Type B pancreatic cell (in vitro differentiated cells): ENCODE measurements at regions not wholly inside any gene's neighbourhood (a gene's known extent, or its start where the extent isn't known, plus 50 kb on each side); places are given as distances from the start of the nearest gene placed in this dataset.

ENCODE experiments used
- DNase-seq: peaks from one replicate; pipeline ENCODE4 v3.0.0; 2021; ENCODE audit warnings: mixed read lengths; ENCODE audit not compliant: unreplicated experiment; ENCODE audit errors: extremely low spot score
- H3K27ac Mint-ChIP-seq: 2 replicates; pipeline ENCODE4 v1.8.0; 2021; ENCODE audit warnings: mild to moderate bottlenecking, mixed read lengths
- H3K27me3 Mint-ChIP-seq: 2 replicates; pipeline ENCODE4 v1.8.0; 2021; ENCODE audit warnings: mixed read lengths
- H3K36me3 Mint-ChIP-seq: 2 replicates; pipeline ENCODE4 v1.8.0; 2021; ENCODE audit warnings: mixed read lengths
- H3K4me1 Mint-ChIP-seq: one replicate; pipeline ENCODE4 v1.8.0; 2021; ENCODE audit warnings: mixed read lengths; ENCODE audit not compliant: unreplicated experiment
- H3K4me3 Mint-ChIP-seq: 2 replicates; pipeline ENCODE4 v1.8.0; 2021; ENCODE audit warnings: mild to moderate bottlenecking, mixed read lengths
- H3K9me3 Mint-ChIP-seq: 2 replicates; pipeline ENCODE4 v1.8.0; 2021; ENCODE audit warnings: mixed read lengths
- CTCF ChIP-seq: fragments of 200-600 bp; sonication (generic); conservative IDR thresholded peaks from 2 replicates; pipeline ENCODE4 v1.5.0; 2021; ENCODE audit warnings: antibody characterized with exemption, mild to moderate bottlenecking

GRCh38 chr13:31409678-31410356, 210.0 kb downstream of the B3GLCT start:
- no peak overlapping the region for H3K27ac Mint-ChIP-seq
- H3K4me3 Mint-ChIP-seq: no peak overlapping the region
- no peaks in the 10 kb centered on the region for H3K36me3 Mint-ChIP-seq

DNA sequence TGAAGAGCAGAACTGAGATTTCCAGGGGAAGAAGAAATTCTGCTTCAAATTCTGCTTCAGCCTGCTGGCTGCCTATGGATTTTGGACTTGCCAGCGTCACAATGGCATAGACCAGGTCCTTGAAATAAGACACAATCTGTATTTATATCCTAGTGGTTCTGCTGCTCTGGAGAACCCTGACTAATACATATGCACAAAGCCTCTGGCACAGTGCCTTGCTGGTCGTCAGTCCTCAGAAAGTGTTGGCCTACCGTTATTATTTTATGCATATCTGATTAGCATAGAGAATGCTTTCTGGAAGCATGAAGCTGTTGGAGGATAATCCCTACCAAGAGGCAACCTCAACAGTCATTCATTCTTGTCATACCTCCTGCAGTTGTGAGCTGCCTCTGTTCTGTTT, 213.7 kb downstream of the B3GLCT start:
- peaks cover 14% of the 10 kb centered on the region for H3K27me3 Mint-ChIP-seq
- TF ChIP-seq CTCF: no peak
- H3K4me3 Mint-ChIP-seq: no peak overlapping the region
- H3K4me1 Mint-ChIP-seq: peaks cover 9% of the 10 kb centered on the region
- no peak overlapping the region for H3K27ac Mint-ChIP-seq
- DNase-seq: no peak
- no peaks in the 10 kb centered on the region for H3K36me3 Mint-ChIP-seq
- H3K9me3 Mint-ChIP-seq: no peaks in the 10 kb centered on the region

More at GRCh38 chr13:31409678-31410356, 210.0 kb downstream of the B3GLCT start:
- Mint-ChIP-seq H3K4me1 (peaks cover 4% of the 10 kb centered on the region), H3K9me3 (no peaks in the 10 kb centered on the region), H3K27me3 (peaks cover 11% of the 10 kb centered on the region)
- DNase-seq: no peak
- peak; percentile 39 for TF ChIP-seq CTCF

GRCh38 chr13:31416066-31416465, 216.3 kb downstream of the B3GLCT start:
- H3K9me3 Mint-ChIP-seq: no peaks in the 10 kb centered on the region
- no peaks in the 10 kb centered on the region for H3K36me3 Mint-ChIP-seq
- no peak for DNase-seq
- peaks cover 5% of the 10 kb centered on the region for H3K4me1 Mint-ChIP-seq
- H3K27ac Mint-ChIP-seq: no peak overlapping the region
- no peak for TF ChIP-seq CTCF
- H3K4me3 Mint-ChIP-seq: no peak overlapping the region
- peaks cover 7% of the 10 kb centered on the region for H3K27me3 Mint-ChIP-seq

- H3K27ac Mint-ChIP-seq: no peak overlapping the region
- H3K27me3 Mint-ChIP-seq: peaks cover 16% of the 10 kb centered on the region
Measured at GRCh38 chr13:31418186-31418585, 218.4 kb downstream of the B3GLCT start.

DNA sequence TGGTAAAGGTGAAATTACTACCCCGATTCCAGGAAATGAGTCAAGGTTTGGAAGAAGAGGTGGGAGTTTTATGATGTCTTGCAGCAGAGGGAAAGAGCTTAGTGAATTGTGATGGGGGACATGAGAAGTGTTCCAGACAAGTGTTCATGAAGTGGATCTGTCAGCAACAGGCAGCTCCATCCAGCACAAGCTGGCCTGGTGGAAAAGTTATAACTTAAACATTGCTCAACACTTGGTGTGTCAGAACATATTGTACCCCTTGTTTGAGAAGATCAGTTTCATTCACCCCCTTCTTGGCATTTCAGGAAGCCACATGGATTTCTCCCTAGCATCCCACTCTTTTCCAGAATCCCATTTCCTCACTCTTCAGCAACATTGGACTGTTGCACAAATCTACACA, 222.0 kb downstream of the B3GLCT start:
- no peak overlapping the region for H3K4me3 Mint-ChIP-seq
- no peaks in the 10 kb centered on the region for H3K36me3 Mint-ChIP-seq
- peaks cover 9% of the 10 kb centered on the region for H3K4me1 Mint-ChIP-seq
- TF ChIP-seq CTCF: no peak
- no peak overlapping the region for H3K27ac Mint-ChIP-seq
- H3K27me3 Mint-ChIP-seq: peaks cover 17% of the 10 kb centered on the region
- no peaks in the 10 kb centered on the region for H3K9me3 Mint-ChIP-seq
- no peak for DNase-seq

More at GRCh38 chr13:31418186-31418585, 218.4 kb downstream of the B3GLCT start:
- Mint-ChIP-seq H3K4me1 (peaks cover 5% of the 10 kb centered on the region), H3K9me3 (no peaks in the 10 kb centered on the region), H3K4me3 (no peak overlapping the region), H3K36me3 (no peaks in the 10 kb centered on the region)
- TF ChIP-seq CTCF: no peak
- DNase-seq: no peak
